ENCODE measurements at regions not wholly inside any gene's neighbourhood (a gene's known extent, or its start where the extent isn't known, plus 50 kb on each side); places are given as distances from the start of the nearest gene placed in this dataset.
"Not testable (repeated sequence)": the region's sequence is repeated elsewhere in the genome, so short reads cannot be mapped to it uniquely, and the experiment has no call there.

GRCh38 chr9:25939126-25939525 lies 260.9 kb upstream of the TUSC1 start:
- DNase-seq = no peak

DNA sequence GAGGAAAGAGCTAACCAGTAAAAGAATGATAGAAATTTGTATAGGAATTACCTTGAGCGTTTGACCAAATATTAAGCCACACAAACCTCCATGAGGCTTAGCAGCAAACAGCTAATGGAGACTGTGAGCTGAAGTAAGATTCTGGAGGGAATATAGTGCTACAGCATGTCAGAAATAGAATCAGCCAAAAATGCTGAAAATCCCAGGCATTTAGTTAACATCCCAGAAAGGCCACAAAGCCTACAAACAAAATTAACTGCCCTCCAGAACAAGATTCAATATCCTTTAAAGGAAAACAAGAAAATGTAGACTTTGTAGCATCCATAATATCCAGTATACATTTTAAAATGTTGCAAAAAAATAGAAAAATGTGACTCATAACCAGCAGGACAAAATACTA lies 257.8 kb upstream of the TUSC1 start:
- DNase-seq = no peak

DNA sequence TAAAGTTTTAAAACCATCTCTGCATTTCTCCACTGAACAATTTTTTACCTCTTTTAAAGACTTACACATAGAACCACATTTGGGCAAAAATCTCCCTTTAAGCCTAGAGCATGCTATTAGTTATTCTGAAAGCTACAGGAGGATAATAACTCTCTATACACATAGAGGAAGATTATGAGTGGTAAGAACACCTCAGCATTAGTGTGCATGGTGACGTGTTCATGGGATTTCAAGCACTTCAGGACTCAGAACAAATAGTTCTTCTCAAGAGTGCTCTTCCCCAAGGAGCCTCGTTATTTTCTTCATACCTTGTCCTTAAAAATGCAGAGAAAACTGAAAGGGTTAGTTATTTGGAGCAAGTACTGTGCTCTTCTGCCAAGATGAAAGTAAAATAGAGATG lies 256.9 kb upstream of the TUSC1 start:
- DNase-seq = no peak

- no peak for DNase-seq
Measured at GRCh38 chr9:25918761-25919160, 240.5 kb upstream of the TUSC1 start.

DNA sequence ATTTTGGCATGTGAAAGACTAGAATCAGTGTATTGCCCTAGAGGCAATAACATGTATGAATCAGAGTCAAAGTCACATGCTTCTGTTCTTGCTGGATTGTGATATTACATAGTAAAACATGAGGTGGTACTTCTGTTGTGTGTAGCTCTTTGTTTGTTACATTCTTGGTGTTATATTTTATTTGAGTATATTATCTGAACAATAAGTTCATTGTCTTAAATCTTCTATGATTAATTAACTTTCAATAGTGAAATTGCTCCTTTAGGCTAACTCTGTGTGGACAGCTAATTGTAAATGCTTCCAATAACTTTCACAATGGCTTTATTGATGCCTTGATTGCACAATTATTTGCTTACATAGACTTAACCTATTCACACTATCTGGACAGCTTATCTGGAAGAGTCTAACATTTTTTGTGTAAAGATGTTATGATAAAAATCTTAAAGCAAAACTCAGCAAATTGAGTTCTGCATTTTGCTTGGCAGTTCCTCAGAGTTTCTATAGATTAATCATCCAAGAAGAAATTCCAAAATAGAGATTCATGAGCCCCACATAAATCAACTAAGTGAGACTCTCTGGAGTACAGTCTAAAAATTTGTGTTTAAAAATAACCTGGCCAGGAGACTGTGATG lies 239.6 kb upstream of the TUSC1 start:
- DNase-seq = no peak

DNA sequence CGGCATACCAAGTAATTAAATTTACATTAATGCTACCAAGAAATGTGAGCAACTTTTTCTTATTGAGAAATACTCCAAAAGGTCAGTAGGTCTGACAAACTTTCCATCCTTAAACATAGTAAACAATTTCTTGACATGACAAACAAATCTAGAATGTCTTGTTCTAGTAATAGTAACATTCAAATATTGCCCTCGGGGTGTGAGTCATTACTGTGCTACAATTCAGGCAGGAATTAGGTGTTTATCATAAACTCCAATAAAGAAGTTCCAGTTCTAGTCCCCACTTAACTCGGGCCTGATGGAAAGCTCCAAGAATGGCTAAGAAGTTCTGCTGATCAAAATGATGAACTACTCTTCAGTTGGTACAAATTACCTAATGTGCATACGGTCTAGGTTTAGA lies 235.6 kb upstream of the TUSC1 start:
- DNase-seq = no peak

DNA sequence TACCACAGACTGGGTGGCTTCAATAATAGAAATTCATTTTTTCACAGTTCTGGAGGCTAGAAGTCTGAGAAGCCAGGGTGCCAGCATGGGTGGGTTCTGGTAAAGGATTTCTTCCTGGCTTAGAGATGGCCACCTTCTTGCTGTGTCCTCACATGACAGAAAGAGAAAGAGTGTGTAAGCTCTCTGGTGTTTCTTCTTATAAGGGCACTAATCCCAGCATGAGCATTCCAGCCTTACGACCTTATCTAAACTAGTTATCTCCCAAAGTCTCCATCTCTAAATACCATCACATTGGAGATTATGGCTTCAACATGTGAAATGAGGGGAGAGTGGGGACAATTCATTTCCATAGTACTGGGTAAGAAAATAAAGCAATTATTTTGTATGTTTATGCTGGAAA lies 226.5 kb upstream of the TUSC1 start:
- DNase-seq = no peak

- DNase-seq = peak in 1 of 56 donors; percentile 1
Measured at GRCh38 chr9:25891527-25891926, 213.3 kb upstream of the TUSC1 start.

DNA sequence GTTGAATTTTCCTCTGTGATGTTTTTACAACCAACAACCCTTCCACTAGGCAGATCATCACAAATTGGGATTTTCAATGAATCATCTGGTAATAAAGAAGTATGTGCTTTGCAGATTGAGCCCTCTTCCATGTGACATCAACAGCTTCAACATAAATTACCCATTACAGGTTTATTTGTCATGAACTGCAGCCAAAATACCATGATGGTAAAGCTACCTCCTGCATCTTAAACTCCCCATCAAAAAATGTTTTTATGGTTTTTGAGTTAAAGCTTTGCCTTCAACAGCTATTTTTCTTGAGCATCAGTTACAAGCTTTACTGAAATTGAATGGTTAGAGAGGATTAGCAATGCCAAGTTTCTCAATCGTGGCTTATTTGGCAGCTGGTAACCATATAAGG lies 211.4 kb upstream of the TUSC1 start:
- no peak for DNase-seq

DNA sequence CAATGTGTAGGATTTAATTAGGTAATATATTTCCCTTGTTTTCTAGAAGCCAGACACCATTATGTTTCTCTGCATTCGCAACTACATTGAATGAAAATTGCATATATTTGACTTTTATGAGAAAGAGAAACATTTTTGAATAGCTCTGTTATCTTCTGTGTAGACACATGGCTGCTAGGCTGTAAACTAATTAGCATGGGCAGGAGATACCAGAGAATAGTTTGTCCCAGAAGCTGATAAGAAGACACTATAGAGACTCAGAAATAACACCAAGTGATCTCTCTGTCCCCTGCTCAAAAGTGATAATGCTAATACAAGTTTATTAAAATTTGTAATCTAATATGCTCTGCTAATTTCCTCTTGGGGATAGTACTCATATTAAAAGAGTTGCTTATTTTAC lies 198.0 kb upstream of the TUSC1 start:
- DNase-seq = no peak

DNA sequence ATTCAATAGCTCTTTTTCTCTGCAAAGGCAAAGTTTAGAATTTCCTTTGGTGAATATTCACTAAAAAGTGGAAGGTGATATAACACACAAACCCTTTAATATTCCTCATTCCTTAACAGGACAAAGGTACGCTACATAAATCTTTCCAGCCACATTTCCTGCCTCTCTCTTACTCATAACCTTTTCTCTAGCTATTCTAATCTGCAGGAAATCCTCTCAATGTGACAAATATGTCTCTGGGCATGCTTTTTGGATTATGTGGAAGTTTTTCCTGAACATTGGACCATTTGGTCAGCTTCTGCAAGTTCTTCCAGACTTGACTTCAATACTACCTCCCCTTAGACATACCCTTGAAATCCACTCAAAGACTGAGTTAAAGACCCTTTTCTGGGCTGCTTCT lies 186.3 kb upstream of the TUSC1 start:
- DNase-seq = no peak

DNA sequence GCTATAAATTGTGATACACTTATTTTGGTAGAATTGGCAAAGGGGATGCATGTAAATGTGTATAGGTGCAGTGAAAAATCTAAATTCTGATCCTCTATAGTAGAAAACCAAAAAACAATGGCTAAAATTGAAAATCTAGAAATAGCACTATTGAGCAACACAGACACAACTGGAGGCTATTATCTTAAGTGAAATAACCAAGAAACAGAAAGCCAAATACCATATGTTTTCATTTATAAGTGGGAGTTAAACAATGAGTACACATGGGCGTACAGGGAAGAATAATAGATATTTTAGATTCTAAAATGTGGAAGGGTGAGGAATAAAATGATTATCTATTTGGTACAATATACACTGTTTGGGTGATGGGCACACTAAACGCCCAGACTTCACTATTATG lies 183.2 kb upstream of the TUSC1 start:
- no peak for DNase-seq

- peak in 1 of 56 donors; percentile 1 for DNase-seq
Measured at GRCh38 chr9:25857147-25857546, 178.9 kb upstream of the TUSC1 start.

- DNase-seq = no peak
Measured at GRCh38 chr9:25850803-25851202, 172.6 kb upstream of the TUSC1 start.

- DNase-seq = no peak
Measured at GRCh38 chr9:25845867-25846266, 167.6 kb upstream of the TUSC1 start.

- DNase-seq = no peak
Measured at GRCh38 chr9:25830381-25830780, 152.1 kb upstream of the TUSC1 start.

DNA sequence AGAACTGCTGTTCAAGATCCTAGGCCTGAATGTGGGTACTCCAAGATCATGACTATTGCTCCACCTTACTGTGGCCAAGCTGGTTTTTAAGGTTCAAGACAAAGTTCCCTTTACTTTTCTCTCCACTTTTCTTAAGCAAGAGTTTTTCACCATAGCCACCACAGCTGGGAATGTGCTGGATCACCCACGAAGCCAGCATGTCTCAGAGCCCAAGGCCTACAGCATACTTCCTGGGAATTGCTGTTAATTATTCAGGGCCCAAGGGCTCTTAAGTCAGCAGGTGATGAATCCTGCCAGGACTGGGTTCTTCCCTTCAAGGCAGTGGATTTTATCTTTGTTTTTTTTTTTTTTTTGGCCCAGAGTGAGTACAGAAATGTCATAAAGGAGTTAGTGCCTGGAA lies 149.4 kb upstream of the TUSC1 start:
- DNase-seq = no peak

- no peak for DNase-seq
Measured at GRCh38 chr9:25816439-25816838, 138.2 kb upstream of the TUSC1 start.

GRCh38 chr9:25814023-25814422 lies 135.8 kb upstream of the TUSC1 start:
- no peak for DNase-seq

DNA sequence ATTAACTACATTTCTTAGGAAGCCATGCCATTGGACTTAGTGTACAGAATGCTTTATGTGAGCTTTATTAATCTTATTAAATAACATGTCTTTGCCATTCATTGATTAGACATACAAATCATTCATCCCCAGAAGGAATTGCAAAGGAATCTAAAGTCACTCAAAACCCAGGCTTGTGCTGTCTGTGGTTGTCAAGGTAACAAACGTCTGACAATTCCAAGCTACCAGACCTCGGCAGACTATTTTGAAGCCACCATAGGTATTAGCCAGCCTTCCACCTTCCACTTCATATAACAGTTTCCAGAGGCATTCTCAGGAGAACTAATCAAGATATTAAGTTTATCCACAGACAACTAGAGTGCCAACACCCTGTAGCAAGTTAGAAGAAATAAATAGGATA lies 135.2 kb upstream of the TUSC1 start:
- no peak for DNase-seq

DNA sequence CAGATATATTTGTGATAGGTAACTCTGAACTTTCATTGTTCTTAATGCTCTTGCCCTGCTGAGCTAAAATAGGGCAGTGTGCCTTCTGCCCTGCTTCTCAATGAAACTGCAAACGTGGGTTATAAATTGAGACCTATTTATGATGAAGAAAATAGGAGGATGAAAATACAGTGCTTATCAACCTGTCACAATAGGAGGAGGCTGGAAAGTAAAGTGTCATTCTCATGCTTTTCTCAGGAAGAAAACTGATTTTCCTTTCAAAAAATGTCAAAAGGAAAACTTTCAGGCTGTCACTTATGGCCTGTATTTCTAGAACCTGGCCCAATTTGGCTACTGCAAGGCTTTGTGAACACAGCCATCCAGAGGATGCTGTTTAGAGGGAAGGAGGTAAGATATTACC lies 130.3 kb upstream of the TUSC1 start:
- DNase-seq = no peak

DNA sequence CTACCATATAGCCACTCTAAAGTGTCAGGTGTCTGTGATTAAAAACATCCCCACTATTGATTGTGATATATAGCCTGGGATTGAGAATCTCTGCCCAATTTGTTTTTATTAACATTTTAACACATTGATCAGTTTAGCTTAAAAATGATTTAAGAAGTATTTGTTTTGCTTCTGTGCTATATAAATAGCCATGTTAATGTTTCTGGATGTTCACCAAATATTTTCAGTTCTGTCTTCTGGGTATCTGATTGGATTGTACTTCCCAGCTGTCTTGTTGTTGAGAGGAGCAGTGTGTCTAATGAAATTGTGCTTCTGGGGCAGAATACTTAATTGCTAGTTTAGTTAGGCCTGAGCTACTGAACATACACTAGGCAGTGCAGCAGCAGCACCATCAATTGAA lies 126.6 kb upstream of the TUSC1 start:
- no peak for DNase-seq

GRCh38 chr9:25801989-25802388 lies 123.7 kb upstream of the TUSC1 start:
- DNase-seq = not testable (repeated sequence)

- DNase-seq = no peak
Measured at GRCh38 chr9:25773805-25774204, 95.6 kb upstream of the TUSC1 start.
